Endothelial cell of umbilical vein (primary cell): ENCODE measurements at regions not wholly inside any gene's neighbourhood (a gene's known extent, or its start where the extent isn't known, plus 50 kb on each side); places are given as distances from the start of the nearest gene placed in this dataset.
A peak's percentile ranks its signal among the peaks of the same experiment; 100 is the strongest.

Experiments
- BruUV-seq: library from RNA; stranded (reverse); fragments of 400-500 nt; replicated peaks from 2 replicates; lab custom pipeline; 2021; lab: Mats Ljungman, UMichigan
- CTCF ChIA-PET: fragments of 300-600, 350-600 bp; sonication (Branson Sonifier 250); formaldehyde crosslinking; loops from one replicate; lab custom pipeline; 2021; ENCODE audit warnings: antibody characterized with exemption, inconsistent platforms; lab: Charles Lee
- POLR2A ChIA-PET: fragments of 300-600, 350-600 bp; sonication (Branson Sonifier 250); formaldehyde crosslinking; loops from one replicate; lab custom pipeline; 2021; ENCODE audit warnings: antibody characterized with exemption, inconsistent platforms; lab: Charles Lee
- DNase-seq: peaks from one replicate; pipeline ENCODE4 v3.0.0-alpha.2; 2011; ENCODE audit warnings: low read depth, low spot score
- FAIRE-seq: peaks from 2 replicates; lab custom pipeline; 2011; peaks lifted over from hg19 to GRCh38; lab: Jason Lieb, UNC
- H2AFZ ChIP-seq: 2 replicates; pipeline ENCODE4 v1.6.0; 2012; ENCODE audit warnings: low read depth, low read length, control low read depth, inconsistent platforms
- H3K27ac ChIP-seq: 2 replicates; pipeline ENCODE4 v1.5.1; 2011; ENCODE audit warnings: low read depth, mild to moderate bottlenecking, control low read depth, low read length, moderate library complexity; ENCODE audit not compliant: insufficient read depth
- H3K27me3 ChIP-seq, 2 experiments: 2 replicates each; pipeline versions ENCODE4 v1.6.0 to v1.6.1; 2011; ENCODE audit warnings: low read length in 2 of 2, mixed read lengths in 1 of 2; ENCODE audit not compliant: control insufficient read depth in 2 of 2, insufficient read depth in 2 of 2
- H3K36me3 ChIP-seq, 2 experiments: 2 replicates in 1 of 2; 3 replicates in 1 of 2; pipeline ENCODE4 v1.5.1; 2011; ENCODE audit warnings: low read length in 2 of 2, mild to moderate bottlenecking in 1 of 2, moderate library complexity in 1 of 2; ENCODE audit not compliant: control insufficient read depth in 2 of 2, insufficient read depth in 2 of 2; ENCODE audit errors: extremely low read depth in 1 of 2
- H3K4me1 ChIP-seq: 3 replicates; pipeline ENCODE4 v1.5.1; 2011; ENCODE audit warnings: mild to moderate bottlenecking, low read length; ENCODE audit not compliant: control insufficient read depth, insufficient read depth; ENCODE audit errors: extremely low read depth
- H3K4me2 ChIP-seq: 2 replicates; pipeline ENCODE4 v1.6.1; 2011; ENCODE audit warnings: low read length, control low read depth, mixed read lengths; ENCODE audit not compliant: insufficient read depth
- H3K4me3 ChIP-seq, 3 experiments: fragments of 200-600 bp in 1 of 3; sonication (generic), shearing (Covaris generic) in 1 of 3; replicated peaks in 1 of 3; 2 replicates each; pipeline ENCODE4 v1.5.1; 2011 to 2016; ENCODE audit warnings: control low read depth in 3 of 3, low read length in 3 of 3, mild to moderate bottlenecking in 2 of 3, inconsistent platforms in 1 of 3, low read depth in 1 of 3, moderate library complexity in 1 of 3; ENCODE audit not compliant: insufficient read depth in 1 of 3
- H3K79me2 ChIP-seq: 2 replicates; pipeline ENCODE4 v1.6.0; 2012; ENCODE audit warnings: low read length, inconsistent platforms; ENCODE audit not compliant: control insufficient read depth, insufficient read depth
- H3K9ac ChIP-seq: replicated peaks from 2 replicates; pipeline ENCODE3; 2011; ENCODE audit warnings: low read length, control low read depth; ENCODE audit not compliant: insufficient read depth; ENCODE audit errors: extremely low read depth
- H3K9me1 ChIP-seq: replicated peaks from 3 replicates; pipeline ENCODE4 v1.6.0; 2011; ENCODE audit warnings: mild to moderate bottlenecking, low read length; ENCODE audit not compliant: control insufficient read depth, insufficient read depth; ENCODE audit errors: extremely low read depth
- H3K9me3 ChIP-seq: replicated peaks from 2 replicates; pipeline ENCODE4 v1.5.1; 2012; ENCODE audit warnings: low read length, inconsistent platforms; ENCODE audit not compliant: control insufficient read depth, insufficient read depth
- H4K20me1 ChIP-seq: replicated peaks from 2 replicates; pipeline ENCODE3; 2011; ENCODE audit warnings: mild to moderate bottlenecking, low read length; ENCODE audit not compliant: control insufficient read depth, insufficient read depth; ENCODE audit errors: extremely low read depth
- CTCF ChIP-seq, 2 donors: IDR thresholded peaks; 1 replicate in 1 of 2; 2 replicates in 1 of 2; pipeline ENCODE4 v1.5.1; 2011; ENCODE audit warnings: low read length in 2 of 2, mild to moderate bottlenecking in 2 of 2, moderate library complexity in 2 of 2, control low read depth in 1 of 2, inconsistent platforms in 1 of 2, low read depth in 1 of 2; ENCODE audit not compliant: insufficient read depth in 1 of 2; ENCODE audit errors: extremely low read depth in 1 of 2
- FOS ChIP-seq: IDR thresholded peaks from 2 replicates; pipeline ENCODE4 v1.6.1; 2011; ENCODE audit warnings: mild to moderate bottlenecking, low read length, moderate library complexity, borderline replicate concordance; ENCODE audit not compliant: insufficient read depth
- GATA2 ChIP-seq: IDR thresholded peaks from 2 replicates; pipeline ENCODE4 v1.7.0; 2011; ENCODE audit warnings: low read depth, mild to moderate bottlenecking, moderate library complexity, mixed read lengths, low read length; ENCODE audit not compliant: insufficient read length, insufficient read depth
- MAX ChIP-seq: IDR thresholded peaks from 2 replicates; pipeline ENCODE4 v1.6.1; 2011; ENCODE audit not compliant: insufficient read depth, insufficient read length
- MYC ChIP-seq: IDR thresholded peaks from one replicate; pipeline ENCODE4 v1.6.1; 2011; ENCODE audit warnings: mild to moderate bottlenecking, low read depth, low read length
- POLR2A ChIP-seq: IDR thresholded peaks from 2 replicates; pipeline ENCODE4 v1.6.1; 2012; ENCODE audit warnings: low read depth, mild to moderate bottlenecking, control low read depth, low read length
- POLR2AphosphoS5 ChIP-seq: IDR thresholded peaks from 2 replicates; pipeline ENCODE4 v1.6.1; 2012; ENCODE audit warnings: low read depth, mild to moderate bottlenecking, control low read depth, low read length, moderate library complexity; ENCODE audit not compliant: insufficient read depth
- dilution Hi-C: fragments of 300-500 bp; cut with MboI; formaldehyde crosslinking; loops from one replicate; pipeline ENCODE4 v1.15.0; 2019; ENCODE audit warnings: low sequenced_read_pairs; ENCODE audit not compliant: extremely low pct_ligation_motif_present
- intact Hi-C: fragments of 100-400 bp; cut with micrococcal nuclease; formaldehyde crosslinking; loops from one replicate; pipeline ENCODE4 v1.10.0; 2022

DNA sequence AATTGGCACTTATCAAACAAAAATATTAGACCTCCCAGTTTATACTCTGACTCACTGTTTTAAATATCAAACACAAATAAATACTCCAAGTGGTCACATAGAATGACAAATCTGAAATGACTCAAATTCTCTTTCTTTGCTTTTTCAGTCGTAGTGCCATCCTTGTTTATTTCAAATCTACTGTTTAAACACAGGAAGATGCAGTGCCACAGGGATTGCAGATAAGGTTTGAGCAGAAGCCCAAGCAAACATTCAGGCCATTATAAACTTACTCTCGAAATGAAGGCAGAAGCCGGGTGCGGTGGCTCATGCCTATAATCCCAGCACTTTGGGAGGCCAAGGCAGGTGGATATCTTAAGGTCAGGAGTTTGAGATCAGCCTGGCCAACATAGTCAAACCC is 255.4 kb upstream of the PLXNA2 start:
- Histone ChIP-seq H4K20me1 (no peaks in the 10 kb centered on the region), H3K4me1 (no peaks in the 10 kb centered on the region), H3K4me2 (no peak overlapping the region), H3K27me3 (peaks cover 0 to 4% of the 10 kb centered on the region in 2 experiments), H3K36me3 (no peaks in the 10 kb centered on the region), H3K79me2 (no peaks in the 10 kb centered on the region), H3K9me3 (no peaks in the 10 kb centered on the region), H3K4me3 (no peak overlapping the region), H3K9ac (no peak overlapping the region), H2AFZ (no peak overlapping the region), H3K9me1 (no peaks in the 10 kb centered on the region), H3K27ac (no peak overlapping the region)
- ChIA-PET POLR2A (no interaction called here), CTCF (no interaction called here)
- FAIRE-seq (no peak), DNase-seq (peak; percentile 12)
- BruUV-seq: no TSS peak
- TF ChIP-seq MAX (no peak), GATA2 (no peak), POLR2A (no peak)
- intact Hi-C loops (no loop called here), dilution Hi-C loops (no loop called here)

- Histone ChIP-seq H3K9me1 (no peaks in the 10 kb centered on the region), H3K4me1 (no peaks in the 10 kb centered on the region), H3K27ac (no peak overlapping the region), H4K20me1 (no peaks in the 10 kb centered on the region), H3K27me3 (peaks cover 0 to 4% of the 10 kb centered on the region in 2 experiments), H2AFZ (no peak overlapping the region), H3K36me3 (no peaks in the 10 kb centered on the region), H3K9ac (no peak overlapping the region), H3K79me2 (no peaks in the 10 kb centered on the region), H3K4me3 (no peak overlapping the region), H3K4me2 (no peak overlapping the region), H3K9me3 (no peaks in the 10 kb centered on the region)
- no TSS peak for BruUV-seq
- intact Hi-C loops (no loop called here), dilution Hi-C loops (no loop called here)
- FAIRE-seq (no peak), DNase-seq (no peak)
- CTCF ChIA-PET: no interaction called here
- POLR2A ChIA-PET: no interaction called here
- no peak for TF ChIP-seq POLR2AphosphoS5
- TF ChIP-seq FOS: no peak
- TF ChIP-seq CTCF (IDR thresholded peaks at IDR 0.05; ENCODE audit: extremely low read depth in 1 of 2, insufficient read depth in 1 of 2, low read depth in 1 of 2, low read length in 2 of 2): no peak
- no peak for TF ChIP-seq MYC
- no peak for TF ChIP-seq MAX
- no peak for TF ChIP-seq POLR2A
- no peak for TF ChIP-seq GATA2
These were observed 256.2 kb upstream of the PLXNA2 start for GRCh38 chr1:208500375-208500774.
